B cell (primary cell): ENCODE measurements at regions not wholly inside any gene's neighbourhood (a gene's known extent, or its start where the extent isn't known, plus 50 kb on each side); places are given as distances from the start of the nearest gene placed in this dataset.

ENCODE experiments used
- ATAC-seq: fragments of 200-7000 bp; cut with Tn5 transposase; one replicate; pipeline ENCODE4 v1.10.0; 2021; ENCODE audit warnings: low read depth, mild to moderate bottlenecking, moderate number of reproducible peaks, moderate library complexity
- CTCF ChIA-PET: fragments of 350-600 bp; sonication (Branson Sonifier 250); formaldehyde crosslinking; loops from one replicate; lab custom pipeline; 2021; ENCODE audit warnings: antibody characterized with exemption, inconsistent platforms; lab: Charles Lee
- POLR2A ChIA-PET: fragments of 350-600 bp; sonication (Branson Sonifier 250); formaldehyde crosslinking; loops from one replicate; lab custom pipeline; 2021; ENCODE audit warnings: antibody characterized with exemption; lab: Charles Lee
- DNase-seq: peaks from one replicate; pipeline ENCODE4 v3.0.0; 2013
- H2AFZ ChIP-seq: 2 replicates; pipeline ENCODE4 v1.6.1; 2012; ENCODE audit warnings: mild to moderate bottlenecking, low read depth, low read length; ENCODE audit not compliant: insufficient read depth, poor library complexity, severe bottlenecking
- H3K27ac ChIP-seq, 2 donors: 1 replicate in 1 of 2; 2 replicates in 1 of 2; pipeline ENCODE4 v1.5.1; 2012 to 2013; ENCODE audit warnings: low read length in 2 of 2, mild to moderate bottlenecking in 2 of 2, moderate library complexity in 1 of 2
- H3K27me3 ChIP-seq, 4 experiments: fragments of 200-600 bp in 1 of 4; sonication (generic) in 1 of 4; replicated peaks in 1 of 4; 1 replicate in 2 of 4; 2 replicates in 2 of 4; pipeline versions ENCODE4 v1.6.1 to v1.7.0; 2013 to 2016; ENCODE audit warnings: low read length in 3 of 4, mild to moderate bottlenecking in 2 of 4, mixed read lengths in 1 of 4, moderate library complexity in 1 of 4; ENCODE audit not compliant: insufficient read depth in 4 of 4, control insufficient read depth in 3 of 4; ENCODE audit errors: control extremely low read depth in 1 of 4
- H3K36me3 ChIP-seq, 2 experiments: replicated peaks in 1 of 2; 1 replicate in 1 of 2; 2 replicates in 1 of 2; pipeline versions ENCODE4 v1.6.1 to v1.7.1; 2013; ENCODE audit warnings: low read length in 1 of 2; ENCODE audit not compliant: insufficient read depth in 2 of 2, control insufficient read depth in 1 of 2; ENCODE audit errors: control extremely low read depth in 1 of 2, extremely low read depth in 1 of 2
- H3K4me1 ChIP-seq, 2 donors: fragments of 200-600 bp in 1 of 2; sonication (generic) in 1 of 2; 1 replicate in 1 of 2; 2 replicates in 1 of 2; pipeline versions ENCODE4 v1.5.1 to v1.6.1; 2013 to 2017; ENCODE audit warnings: low read length in 2 of 2; ENCODE audit not compliant: control insufficient read depth in 2 of 2, insufficient read depth in 2 of 2
- H3K4me2 ChIP-seq: replicated peaks from 2 replicates; pipeline ENCODE3; 2012; ENCODE audit warnings: mild to moderate bottlenecking, low read depth, low read length; ENCODE audit not compliant: poor library complexity, severe bottlenecking
- H3K4me3 ChIP-seq, 5 experiments: fragments of 200-600 bp in 1 of 5; sonication (generic) in 1 of 5; 1 replicate in 3 of 5; 2 replicates in 2 of 5; pipeline versions ENCODE4 v1.5.1 to v1.7.0; 2011 to 2016; ENCODE audit warnings: low read length in 4 of 5, mild to moderate bottlenecking in 4 of 5, low read depth in 2 of 5, control low read depth in 1 of 5, moderate library complexity in 1 of 5; ENCODE audit not compliant: insufficient read depth in 1 of 5; ENCODE audit errors: control extremely low read depth in 1 of 5, extremely low read depth in 1 of 5
- H3K79me2 ChIP-seq: fragments of 200-600 bp; sonication (generic); one replicate; pipeline ENCODE4 v1.6.0; 2016; ENCODE audit warnings: low read length; ENCODE audit not compliant: control insufficient read depth, insufficient read depth
- H3K9ac ChIP-seq: fragments of 200-600 bp; sonication (generic); 2 replicates; pipeline ENCODE4 v1.6.1; 2017; ENCODE audit warnings: mild to moderate bottlenecking, low read length, moderate library complexity
- H3K9me3 ChIP-seq, 3 donors: one replicate each; pipeline versions ENCODE4 v1.6.1 to v1.7.1; 2013; ENCODE audit warnings: low read length in 2 of 3; ENCODE audit not compliant: control insufficient read depth in 2 of 3, insufficient read depth in 1 of 3; ENCODE audit errors: control extremely low read depth in 1 of 3
- H4K20me1 ChIP-seq: 2 replicates; pipeline ENCODE4 v1.6.0; 2012; ENCODE audit warnings: mild to moderate bottlenecking, low read length; ENCODE audit not compliant: insufficient read depth, control insufficient read depth, poor library complexity, severe bottlenecking
- H3K27ac Mint-ChIP-seq: one replicate; pipeline ENCODE4 v1.8.0; 2021; ENCODE audit warnings: mixed read lengths
- H3K27me3 Mint-ChIP-seq: one replicate; pipeline ENCODE4 v1.8.0; 2021; ENCODE audit warnings: mixed read lengths
- H3K4me1 Mint-ChIP-seq: one replicate; pipeline ENCODE4 v1.8.0; 2021; ENCODE audit warnings: mixed read lengths
- H3K4me3 Mint-ChIP-seq: one replicate; pipeline ENCODE4 v1.8.0; 2021; ENCODE audit warnings: mixed read lengths
- H3K9me3 Mint-ChIP-seq: one replicate; pipeline ENCODE4 v1.8.0; 2022; ENCODE audit warnings: mixed read lengths; ENCODE audit not compliant: insufficient read depth
- EZH2 ChIP-seq: IDR thresholded peaks from 2 replicates; pipeline ENCODE4 v1.6.1; 2012; ENCODE audit warnings: borderline replicate concordance, low read depth, mild to moderate bottlenecking, moderate library complexity, low read length; ENCODE audit not compliant: insufficient read depth, poor library complexity, severe bottlenecking
- WGBS: methylation state at CpG from one replicate; pipeline ENCODE4 v1.1.5; 2013; ENCODE audit warnings: missing lambda C conversion rate; ENCODE audit not compliant: insufficient coverage; 5-methylcytosine and 5-hydroxymethylcytosine counted together
- intact Hi-C: fragments of 100-400 bp; cut with micrococcal nuclease; formaldehyde crosslinking; loops from one replicate; pipeline ENCODE4 v1.10.0; 2022
- TF ChIP-seq, protein P1 (sequence below): fragments of 200-600 bp; IDR thresholded peaks from one replicate; pipeline ENCODE4 v1.8.0; 2022; ENCODE audit warnings: antibody characterized with exemption, mild to moderate bottlenecking

DNA sequence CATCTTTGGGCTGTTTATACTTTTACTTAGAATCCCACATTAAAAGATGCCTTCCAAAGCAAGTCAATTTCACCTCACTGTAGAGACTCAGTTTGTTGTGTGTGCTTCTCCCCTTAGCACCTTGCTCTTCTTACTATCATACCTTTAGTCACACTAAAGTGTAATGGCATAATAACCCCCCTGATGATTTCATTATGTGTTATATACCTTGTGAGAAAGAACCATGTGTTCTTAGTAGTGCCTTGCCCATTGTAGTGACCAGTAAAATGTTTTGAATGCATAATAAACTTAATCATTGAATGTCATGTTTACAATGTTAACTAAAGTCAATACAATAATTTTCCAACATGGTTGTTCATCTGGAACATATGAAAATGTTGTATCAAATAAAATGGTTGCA lies 1621.9 kb downstream of the PCDH7 start:
- no peak overlapping the region for H2AFZ ChIP-seq
- no peak overlapping the region for H3K4me2 ChIP-seq
- H4K20me1 ChIP-seq, result no peaks in the 10 kb centered on the region
- TF ChIP-seq, protein P1, sequence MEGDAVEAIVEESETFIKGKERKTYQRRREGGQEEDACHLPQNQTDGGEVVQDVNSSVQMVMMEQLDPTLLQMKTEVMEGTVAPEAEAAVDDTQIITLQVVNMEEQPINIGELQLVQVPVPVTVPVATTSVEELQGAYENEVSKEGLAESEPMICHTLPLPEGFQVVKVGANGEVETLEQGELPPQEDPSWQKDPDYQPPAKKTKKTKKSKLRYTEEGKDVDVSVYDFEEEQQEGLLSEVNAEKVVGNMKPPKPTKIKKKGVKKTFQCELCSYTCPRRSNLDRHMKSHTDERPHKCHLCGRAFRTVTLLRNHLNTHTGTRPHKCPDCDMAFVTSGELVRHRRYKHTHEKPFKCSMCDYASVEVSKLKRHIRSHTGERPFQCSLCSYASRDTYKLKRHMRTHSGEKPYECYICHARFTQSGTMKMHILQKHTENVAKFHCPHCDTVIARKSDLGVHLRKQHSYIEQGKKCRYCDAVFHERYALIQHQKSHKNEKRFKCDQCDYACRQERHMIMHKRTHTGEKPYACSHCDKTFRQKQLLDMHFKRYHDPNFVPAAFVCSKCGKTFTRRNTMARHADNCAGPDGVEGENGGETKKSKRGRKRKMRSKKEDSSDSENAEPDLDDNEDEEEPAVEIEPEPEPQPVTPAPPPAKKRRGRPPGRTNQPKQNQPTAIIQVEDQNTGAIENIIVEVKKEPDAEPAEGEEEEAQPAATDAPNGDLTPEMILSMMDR, result no peak
- no peak for TF ChIP-seq EZH2
- no peak for DNase-seq
- Mint-ChIP-seq H3K4me3 (no peak overlapping the region), H3K4me1 (no peaks in the 10 kb centered on the region), H3K27ac (no peak overlapping the region), H3K27me3 (no peaks in the 10 kb centered on the region), H3K9me3 (no peaks in the 10 kb centered on the region)
- no peak for ATAC-seq
- H3K36me3 ChIP-seq, result no peaks in the 10 kb centered on the region
- no peak overlapping the region for H3K27ac ChIP-seq
- no peaks in the 10 kb centered on the region for H3K79me2 ChIP-seq
- no peak overlapping the region for H3K9ac ChIP-seq
- CTCF ChIA-PET, result no interaction called here
- H3K27me3 ChIP-seq, result no peaks in the 10 kb centered on the region
- H3K9me3 ChIP-seq, result no peaks in the 10 kb centered on the region
- intact Hi-C loops, result no loop called here
- H3K4me1 ChIP-seq, result no peaks in the 10 kb centered on the region
- H3K4me3 ChIP-seq, result no peak overlapping the region
- POLR2A ChIA-PET, result no interaction called here

DNA sequence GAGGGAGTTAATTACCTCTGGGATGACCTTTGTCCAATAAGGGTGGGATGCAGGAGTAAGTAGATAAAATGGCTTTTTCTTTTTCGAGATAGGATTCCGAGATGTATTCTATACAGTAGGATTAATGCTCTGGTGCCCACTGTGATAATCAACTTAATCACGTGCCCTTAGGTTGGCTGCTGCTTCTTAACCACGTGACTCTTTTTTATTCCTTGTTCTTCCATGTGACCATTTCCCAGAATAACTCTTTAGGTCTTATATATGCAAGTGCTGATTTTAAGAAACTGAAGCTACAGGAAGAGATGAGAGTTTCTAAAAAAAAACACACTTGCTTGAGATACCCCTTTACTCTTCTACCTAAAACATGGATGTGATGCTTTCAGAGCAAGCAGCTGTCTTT lies 1628.9 kb downstream of the PCDH7 start:
- H3K27me3 ChIP-seq, result no peaks in the 10 kb centered on the region
- TF ChIP-seq, protein P1, result no peak
- no peak for TF ChIP-seq EZH2
- intact Hi-C loops, result no loop called here
- no CpG with 5 or more reads among the region's 4 CpGs for WGBS
- CTCF ChIA-PET, result no interaction called here
- H3K9ac ChIP-seq, result no peak overlapping the region
- Mint-ChIP-seq H3K27ac (no peak overlapping the region), H3K27me3 (no peaks in the 10 kb centered on the region), H3K4me1 (no peaks in the 10 kb centered on the region), H3K9me3 (peaks cover 2% of the 10 kb centered on the region), H3K4me3 (no peak overlapping the region)
- H3K79me2 ChIP-seq, result no peaks in the 10 kb centered on the region
- ATAC-seq (no peak), DNase-seq (no peak)
- H4K20me1 ChIP-seq, result no peaks in the 10 kb centered on the region
- no peak overlapping the region for H3K4me2 ChIP-seq
- H3K4me1 ChIP-seq, result no peaks in the 10 kb centered on the region
- POLR2A ChIA-PET, result no interaction called here
- no peak overlapping the region for H3K27ac ChIP-seq
- H2AFZ ChIP-seq, result no peak overlapping the region
- H3K9me3 ChIP-seq, result no peaks in the 10 kb centered on the region
- H3K36me3 ChIP-seq, result no peaks in the 10 kb centered on the region
- H3K4me3 ChIP-seq, result no peak overlapping the region
